ENCODE measurements at regions not wholly inside any gene's neighbourhood (a gene's known extent, or its start where the extent isn't known, plus 50 kb on each side); places are given as distances from the start of the nearest gene placed in this dataset.

DNA sequence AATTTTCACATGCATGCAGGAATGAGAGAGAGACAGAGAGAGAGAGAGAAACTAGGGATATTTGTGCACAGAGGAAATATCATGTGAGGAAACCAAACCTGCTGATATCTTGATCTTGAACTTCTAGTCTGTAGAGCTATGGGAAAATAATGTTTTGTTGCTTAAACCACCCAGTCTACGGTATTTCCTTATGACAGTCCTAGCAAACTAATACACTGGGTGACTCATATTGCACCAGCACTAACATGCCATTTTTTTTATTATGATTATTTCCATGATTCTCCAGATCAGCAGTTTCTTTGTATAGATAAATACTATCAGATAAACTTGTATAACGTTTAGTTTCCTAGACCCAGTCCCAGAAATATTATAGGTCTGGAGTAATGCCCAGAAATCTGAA, 1259.0 kb downstream of the ZPLD1 start:
- no peak for DNase-seq

DNA sequence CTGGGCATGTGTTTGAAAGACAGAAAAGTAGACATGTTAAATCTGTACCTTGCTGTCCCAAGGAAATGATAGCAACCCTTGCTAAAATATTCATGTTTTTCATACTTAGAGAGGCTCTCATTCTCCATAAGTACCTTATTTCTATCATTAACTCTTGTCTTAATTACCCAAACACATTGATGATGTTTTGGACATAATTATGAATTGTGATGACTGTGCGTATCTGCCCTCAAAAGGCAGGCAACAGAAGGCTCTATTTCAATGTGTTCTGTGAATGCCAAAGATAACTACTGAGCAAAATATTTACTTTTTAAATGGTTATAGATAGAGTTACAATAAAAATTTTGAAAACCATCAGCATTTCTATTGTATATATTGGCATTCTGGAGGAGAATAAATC, 1263.8 kb downstream of the ZPLD1 start:
- no peak for DNase-seq

DNA sequence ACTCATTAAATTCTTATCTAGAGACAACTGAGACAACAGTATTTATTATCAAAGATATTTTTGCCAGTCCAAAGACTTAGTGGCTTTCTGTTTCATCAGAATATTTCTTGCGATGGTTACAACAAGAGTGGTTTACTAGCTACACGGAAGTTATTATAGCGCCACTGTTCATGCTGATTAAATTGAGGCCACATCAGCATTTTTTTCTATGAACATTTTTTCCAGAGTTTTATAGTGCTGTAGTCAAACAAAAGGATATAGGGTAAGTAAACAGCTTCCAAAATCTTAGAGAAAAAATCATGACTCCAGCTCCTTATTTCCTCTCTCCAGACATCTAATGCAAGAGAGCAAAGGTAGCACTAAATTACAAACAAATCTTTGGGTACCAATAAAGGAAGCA, 1264.4 kb downstream of the ZPLD1 start:
- DNase-seq = no peak

DNA sequence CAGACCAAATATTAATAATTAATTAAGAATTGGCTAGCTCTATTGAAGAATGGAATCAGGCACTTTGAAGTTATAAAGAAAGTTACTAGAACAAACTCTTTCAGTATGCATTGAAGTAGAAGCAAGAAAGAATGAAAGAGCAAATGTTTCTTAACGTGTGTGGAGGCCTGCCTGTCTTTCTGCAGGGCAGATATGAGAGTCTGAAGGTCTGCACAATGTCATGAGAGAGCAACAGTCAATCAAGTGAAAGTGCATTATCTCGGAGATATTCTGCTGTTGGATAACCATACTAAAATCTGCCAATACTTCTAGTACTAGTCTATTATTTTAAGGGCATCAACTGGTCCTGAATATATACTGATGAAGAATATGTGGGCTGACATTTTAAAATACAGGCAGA, 1270.8 kb downstream of the ZPLD1 start:
- DNase-seq = no peak

DNA sequence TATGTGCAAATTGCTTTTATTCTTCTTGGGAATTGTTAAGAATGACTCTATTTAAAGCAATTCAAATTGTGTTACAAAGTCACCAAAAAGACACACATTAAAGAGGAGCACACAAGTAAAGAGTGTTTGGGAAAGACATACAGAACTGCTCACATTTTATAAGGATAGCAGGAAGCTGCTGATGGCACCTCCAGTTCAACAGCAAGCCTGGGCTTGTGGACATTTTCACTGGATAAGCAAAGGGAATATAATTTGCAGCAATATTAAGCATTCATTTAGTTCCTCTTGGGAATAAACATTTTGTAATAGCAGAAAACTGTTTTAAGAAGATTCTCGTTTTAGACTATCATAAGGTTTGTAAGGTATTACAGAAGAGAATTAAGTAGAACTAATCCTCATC, 1271.9 kb downstream of the ZPLD1 start:
- no peak for DNase-seq

DNA sequence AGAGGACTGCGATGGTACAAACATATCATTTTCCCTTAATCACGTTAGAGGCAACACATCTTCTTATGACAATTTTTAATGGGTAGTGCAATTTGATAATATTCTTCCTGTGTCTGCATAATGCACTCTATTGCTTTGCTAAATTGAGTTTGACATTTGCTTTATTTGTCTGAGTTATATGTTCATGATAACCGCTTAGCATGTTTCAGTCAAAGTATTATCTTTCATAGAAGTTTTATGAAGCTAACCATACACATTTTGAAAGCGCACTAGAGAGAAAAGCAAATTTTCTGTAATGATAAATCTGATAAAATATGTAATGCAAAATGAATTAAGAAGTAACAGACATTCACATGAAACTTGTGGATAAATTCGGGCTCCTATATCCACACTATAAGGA, 1276.9 kb downstream of the ZPLD1 start:
- no peak for DNase-seq

DNA sequence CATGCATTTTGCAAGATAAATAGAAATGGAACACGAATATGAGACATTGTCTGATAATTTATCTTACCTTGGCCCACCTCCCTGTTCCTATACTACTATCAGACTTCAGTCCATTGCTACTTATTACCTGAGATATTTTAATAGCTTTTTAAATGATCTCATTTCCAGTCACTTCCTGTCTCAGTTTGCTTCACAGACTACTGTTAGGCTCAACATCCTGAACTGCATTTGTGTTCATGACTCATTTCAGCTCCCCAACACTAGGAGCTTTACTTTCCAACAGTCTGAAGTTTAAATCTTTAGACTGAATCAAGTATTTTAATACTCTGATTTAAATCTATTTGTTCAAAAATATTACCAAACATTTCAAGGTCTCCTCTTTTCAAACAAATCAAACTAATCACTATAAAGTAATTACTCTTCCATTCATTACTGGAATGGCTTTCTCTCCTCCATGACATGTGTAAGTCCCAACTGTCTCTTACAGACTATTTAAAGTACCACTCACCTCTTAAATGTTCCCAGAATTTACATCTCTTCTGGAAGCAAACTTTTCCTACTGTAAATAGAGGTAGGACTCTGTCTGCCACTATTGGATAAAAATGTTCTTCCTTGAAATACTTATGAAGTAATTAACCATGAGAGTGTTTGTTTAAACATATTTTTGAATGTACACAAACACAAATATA, 1277.6 kb downstream of the ZPLD1 start:
- DNase-seq = no peak

DNA sequence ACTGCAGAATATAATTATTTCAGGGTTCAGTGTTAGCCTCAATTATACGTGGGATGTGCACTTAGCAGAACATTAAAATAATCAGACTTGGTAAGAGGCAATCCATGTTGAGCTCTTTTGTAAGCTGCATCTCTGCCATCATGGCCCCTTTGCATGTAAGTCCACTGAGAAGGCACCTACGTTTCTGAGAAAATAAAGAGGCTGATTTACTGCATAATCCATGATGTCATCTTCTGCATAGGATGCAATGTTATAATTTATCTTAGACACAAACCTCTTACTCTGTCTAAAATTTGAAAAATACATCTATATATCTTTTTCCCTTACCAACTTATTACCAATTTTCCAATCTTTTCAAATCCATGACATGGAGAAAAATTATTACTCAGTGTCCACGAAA, 1294.7 kb downstream of the ZPLD1 start:
- no peak for DNase-seq

DNA sequence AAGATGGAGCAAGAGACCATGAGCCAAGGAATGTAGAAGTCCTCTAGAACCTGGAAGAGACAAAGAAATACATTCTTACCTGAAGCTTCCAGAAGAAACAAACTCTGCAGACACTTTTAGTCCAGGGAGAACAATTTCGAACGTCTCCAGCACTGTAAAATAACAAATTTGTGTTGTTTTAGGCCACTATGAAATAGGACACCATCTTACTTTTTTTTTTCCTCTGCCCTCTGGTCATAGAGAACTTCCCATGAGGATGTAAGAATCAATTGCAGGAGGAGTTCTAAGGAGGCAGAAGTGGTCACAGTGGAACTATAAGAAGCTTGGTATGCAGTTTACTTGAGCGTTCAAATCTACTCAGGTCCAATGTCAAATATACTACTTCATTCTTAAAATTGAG, 1295.9 kb downstream of the ZPLD1 start:
- no peak for DNase-seq

DNA sequence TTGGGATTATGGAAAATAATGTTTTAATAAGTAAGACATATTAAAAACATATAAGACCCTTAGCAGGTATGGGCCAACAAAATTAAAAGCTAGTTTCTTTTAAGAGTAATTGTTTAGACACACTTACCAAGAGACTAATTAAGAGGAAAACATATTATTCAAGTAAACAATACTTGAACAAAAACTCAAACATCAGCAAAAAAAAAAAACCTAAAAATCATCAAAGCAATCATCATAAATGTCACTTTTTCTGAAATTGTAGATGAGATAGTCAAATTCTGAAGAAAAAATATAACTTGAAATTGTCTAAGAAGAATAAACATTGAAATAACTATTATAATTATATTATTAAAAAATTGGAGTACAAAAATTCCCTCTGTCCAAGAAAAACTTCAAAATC, 1318.2 kb downstream of the ZPLD1 start:
- DNase-seq = no peak

DNA sequence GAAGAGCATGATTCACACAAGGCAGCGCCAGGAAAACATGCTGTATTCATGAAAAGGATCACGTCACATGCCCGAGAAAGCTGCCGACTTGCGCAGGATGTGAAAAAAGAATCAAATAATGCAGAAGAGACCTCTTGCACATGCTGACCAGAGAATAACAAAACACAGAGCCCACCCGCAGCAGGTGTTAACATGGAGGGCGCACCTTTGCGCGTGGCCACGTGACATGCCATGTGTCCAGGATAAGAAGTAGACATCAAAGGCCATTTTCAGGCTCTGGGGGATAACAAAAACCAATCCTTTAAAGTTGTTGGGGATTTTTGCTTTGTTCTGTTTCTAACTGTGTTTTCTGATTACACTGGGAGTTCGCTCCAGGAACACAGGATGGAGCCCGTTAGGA, 1332.8 kb downstream of the ZPLD1 start:
- no peak for DNase-seq

DNA sequence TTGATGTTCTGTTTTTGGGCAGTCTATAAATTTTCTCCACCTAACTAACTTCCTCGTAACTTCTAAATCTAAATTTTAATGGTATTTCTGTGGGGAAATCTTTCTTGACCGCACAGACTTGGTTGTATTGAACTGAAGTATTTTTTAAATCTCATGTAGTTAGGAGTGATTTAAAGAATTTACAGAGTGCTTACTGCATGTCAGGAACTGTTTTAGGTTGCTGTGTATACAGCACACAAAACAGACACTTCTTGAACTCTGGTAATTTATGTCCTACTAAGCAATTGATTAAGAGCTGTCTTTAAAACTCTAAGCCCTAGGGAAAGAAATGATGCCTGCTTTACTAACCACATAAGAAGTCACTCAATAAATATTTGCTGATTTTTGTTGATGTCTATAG, 1350.2 kb downstream of the ZPLD1 start:
- no peak for DNase-seq

DNA sequence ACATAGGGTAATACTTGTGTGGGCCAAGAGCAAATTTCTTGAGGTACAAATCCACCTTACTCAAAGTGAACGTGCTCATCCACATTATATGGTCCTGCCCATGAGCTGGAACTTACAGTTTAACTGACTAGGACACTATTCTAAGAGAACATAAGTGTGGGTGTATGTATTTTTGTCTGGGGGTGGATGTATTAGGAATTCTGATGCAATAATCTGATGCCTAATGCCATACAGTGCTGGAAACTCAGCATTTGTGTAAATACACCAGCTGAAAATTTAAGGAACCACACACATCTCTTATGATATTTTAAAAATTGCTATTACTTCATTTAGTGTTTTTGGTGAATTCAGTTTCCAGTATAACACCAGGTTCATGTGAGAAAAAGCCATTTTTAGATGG, 1350.7 kb downstream of the ZPLD1 start:
- no peak for DNase-seq

DNA sequence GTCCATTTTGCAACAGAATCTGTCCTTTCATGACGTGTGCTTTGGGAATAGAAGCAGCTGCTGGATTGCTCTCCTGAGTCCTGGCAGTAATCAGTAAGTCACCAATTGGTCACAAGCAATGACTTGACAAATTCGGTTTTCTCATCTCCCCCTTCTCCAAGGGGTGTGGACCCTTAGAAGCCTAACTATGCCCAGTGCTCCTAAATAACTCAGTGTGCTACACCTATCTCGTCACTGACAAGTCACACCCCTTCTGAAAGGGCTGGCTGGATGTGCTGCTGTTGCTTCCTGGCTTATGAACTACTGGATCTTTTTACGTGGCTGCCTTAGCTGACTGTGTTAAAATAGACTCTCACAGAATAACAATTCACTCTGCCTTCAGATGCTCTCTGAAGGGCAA, 1351.5 kb downstream of the ZPLD1 start:
- DNase-seq = no peak

DNA sequence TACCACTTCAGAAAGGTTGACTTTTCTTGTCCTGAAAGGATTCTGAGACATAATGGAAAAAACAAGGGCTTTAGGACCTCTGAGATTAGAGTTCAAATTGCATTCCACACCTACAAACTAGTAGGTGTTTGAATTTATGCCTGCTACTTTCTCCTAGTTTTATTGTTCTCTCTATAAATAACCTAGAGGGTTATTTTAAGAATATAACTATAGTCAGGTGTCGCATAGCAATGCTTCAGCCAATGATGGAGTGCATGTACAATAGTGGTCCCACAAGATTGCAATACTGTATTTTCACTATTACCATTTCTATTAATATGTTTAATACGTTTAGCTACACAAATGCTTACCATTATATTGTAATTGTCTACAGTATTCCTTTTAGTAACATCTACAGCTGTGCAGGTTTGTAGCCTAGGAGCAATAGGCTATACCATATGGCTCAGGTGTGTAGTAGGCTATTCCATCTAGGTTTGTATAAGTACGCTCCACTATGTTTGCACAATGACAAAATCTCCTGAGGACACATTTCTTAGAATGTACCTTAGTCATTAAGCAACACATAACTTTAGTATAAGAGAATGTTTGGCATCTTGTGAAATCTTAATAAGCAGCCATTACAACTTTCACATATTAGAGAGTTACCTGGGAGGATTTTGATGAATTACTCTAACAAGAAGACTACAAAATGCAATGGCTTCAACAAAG, 1352.5 kb downstream of the ZPLD1 start:
- DNase-seq = no peak

DNA sequence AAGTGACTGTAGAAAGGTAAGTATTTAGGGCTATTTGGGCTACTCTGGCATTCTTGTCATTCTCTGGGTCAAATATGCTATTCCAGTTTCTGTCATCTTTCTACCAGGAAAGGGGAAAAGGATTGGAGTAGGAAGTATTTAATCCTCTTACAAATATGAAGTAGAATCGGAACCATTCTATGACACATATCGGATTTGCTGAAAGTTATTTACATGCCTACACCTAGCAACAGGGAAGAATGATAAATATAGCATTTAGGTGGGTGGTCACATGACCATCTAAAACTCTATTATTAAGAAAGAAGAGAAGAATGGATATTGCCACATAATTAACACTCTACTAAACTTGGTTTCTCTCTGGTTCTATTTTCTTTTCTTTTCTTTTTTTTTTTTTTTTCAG, 1353.1 kb downstream of the ZPLD1 start:
- no peak for DNase-seq

DNA sequence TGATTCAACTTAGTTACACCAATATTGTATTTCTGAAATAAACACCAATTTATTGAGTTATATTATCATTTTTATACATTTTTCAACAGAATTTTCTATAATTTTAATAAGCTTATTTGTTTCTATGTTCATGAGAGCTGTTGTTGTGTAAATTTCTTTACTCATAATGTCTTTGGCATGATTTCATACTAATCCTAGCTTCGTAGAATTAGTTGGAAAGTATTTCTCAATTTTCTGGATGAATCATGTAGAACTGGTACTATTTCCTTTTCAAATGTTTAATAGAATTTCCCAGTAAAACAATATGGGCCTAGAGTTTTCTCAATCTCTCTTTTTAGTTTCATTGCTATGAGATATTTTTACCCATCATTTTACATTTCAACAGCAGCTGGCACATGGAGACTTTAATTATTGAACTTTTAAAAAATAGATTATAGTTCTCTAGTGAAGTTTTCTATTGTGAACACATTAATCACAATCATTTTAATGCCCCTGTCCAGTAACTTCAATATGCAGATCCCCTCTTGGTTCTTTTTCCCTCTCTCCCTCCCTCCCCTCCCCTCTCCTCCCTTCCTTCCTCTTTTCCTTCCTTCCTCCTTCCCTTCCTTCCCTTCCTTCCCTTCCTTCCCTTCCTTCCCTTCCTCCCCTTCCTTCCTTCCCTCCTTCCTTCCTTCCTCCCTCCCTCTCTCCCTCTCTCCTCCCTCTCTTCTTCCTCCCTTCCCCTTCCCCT, 1357.1 kb downstream of the ZPLD1 start:
- no peak for DNase-seq

DNA sequence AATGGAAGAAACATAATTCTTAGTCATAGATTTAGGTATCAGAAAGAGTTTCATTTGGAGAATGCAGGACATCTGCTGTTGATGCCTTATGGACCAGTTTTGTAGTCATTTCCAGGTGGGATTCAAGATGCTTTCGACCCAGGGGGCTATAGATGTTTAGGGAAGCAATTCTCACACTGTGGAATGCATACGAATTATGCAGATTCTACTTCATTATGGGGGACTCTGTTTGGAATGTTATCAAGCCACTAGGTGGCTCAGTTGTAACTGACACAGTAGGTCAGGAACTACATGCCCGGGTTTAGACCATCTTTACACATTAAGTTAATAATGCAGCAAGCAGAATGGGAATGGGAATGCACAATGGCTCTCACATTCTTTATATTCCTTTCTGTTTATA, 1359.8 kb downstream of the ZPLD1 start:
- DNase-seq = no peak

DNA sequence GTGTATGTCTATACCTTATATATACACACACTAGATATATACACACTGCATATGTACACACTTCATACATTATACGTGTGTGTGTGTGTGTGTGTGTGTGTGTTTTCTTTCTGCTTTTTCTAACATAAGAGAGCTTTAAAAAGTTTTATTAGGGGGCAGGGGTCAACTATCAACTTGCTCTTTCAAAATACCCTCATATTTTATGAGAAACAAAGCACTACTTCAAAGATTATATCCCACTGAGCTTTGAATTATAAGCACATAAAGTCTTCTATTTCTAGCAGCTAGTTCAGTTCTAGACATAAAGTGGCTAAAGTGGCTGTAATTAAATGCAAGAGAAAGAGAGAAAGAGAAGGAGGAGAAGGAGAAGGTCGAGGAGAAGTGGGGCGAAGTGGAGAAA, 1361.3 kb downstream of the ZPLD1 start:
- no peak for DNase-seq

DNA sequence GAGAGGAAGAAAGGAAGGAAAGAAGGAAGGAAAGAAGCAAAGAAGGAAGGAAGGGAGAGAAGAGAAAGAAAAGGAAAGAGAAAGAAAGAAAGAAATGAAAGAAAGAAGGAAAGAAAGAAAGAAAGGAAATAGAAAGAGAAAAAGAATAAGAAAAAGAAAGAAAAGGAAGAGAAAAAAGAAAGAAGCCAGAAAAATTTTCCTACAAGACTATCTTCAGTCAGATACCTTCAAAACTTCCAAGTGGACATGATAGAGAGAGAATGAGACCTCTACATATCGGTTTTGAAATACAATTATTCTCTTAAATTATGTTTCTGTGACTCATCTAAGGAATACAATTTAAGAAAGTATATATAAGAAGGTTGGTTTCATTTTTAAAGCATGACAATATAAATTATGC, 1369.0 kb downstream of the ZPLD1 start:
- DNase-seq = no peak

DNA sequence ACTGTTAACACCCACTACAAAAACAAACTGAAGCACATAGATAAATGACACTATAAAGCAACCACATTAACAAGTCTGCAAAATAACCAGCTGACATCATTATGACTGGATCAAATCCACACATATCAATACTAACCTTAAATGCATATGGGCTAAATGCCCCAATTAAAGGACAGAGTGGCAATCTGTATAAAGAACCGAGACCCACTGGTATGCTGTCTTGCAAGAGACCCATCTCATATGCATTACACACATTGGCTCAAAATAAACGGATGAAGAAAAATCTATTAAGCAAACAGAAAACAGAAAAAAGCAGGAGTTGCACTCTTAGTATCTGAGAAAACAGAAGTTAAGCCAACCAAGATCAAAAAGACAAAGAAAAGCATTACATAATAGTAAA, 1375.4 kb downstream of the ZPLD1 start:
- no peak for DNase-seq

DNA sequence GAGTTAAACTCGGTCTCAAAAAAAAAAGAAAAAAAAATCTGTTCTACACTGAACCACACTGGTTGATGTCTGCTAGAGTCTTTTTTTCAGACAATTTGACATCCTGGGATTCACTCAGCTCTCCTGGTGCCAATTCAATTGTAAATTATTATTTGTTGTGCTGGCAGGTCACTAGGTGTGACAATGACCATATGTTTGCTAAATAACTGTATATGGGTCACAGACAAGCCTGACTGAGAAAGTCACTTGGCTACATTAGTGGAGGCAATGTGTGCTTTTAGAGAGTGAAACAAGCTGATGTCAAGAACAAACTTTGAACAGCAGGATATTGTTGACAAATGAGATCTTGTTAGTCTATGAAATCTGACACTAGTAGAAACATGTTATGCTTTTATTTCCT, 1379.1 kb downstream of the ZPLD1 start:
- no peak for DNase-seq

DNA sequence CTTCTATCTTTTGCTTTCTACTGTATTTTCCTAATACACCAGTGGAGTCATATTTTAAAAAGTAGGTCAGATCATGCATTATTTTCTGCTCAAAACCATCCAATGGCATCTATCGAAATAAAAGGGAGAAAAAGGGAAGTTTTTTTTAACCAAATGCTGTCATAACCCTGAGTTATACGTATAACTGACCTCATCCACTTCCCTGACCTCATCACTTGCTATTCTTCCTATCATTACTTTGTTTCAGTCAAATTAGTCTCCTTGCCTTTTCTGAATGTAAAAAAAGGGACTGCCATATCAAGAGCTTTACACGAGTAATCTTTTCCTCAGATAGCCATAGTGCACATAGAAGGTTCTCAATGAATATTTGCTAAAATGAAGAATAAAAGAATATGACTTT, 1383.6 kb downstream of the ZPLD1 start:
- no peak for DNase-seq

DNA sequence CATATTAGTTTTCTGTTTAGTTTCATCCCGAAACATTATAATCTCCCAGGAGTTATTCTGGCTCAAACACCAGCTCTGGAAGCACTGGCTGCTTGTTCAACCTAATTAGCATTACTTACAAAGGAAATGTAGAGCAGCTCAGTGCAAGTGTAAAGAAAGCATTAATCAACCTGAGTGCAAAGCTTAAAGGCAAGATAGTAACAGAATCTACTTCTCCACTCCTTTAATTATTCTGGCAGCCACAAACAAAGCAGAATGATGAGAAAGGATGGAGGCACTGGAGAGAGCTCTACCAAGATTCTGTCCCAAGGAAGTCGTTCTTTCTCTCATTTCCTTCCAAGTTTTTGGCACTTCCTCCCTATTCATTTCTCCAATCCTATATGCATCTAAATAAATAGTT, 1384.0 kb downstream of the ZPLD1 start:
- DNase-seq = no peak
